ENCODE measurements at regions not wholly inside any gene's neighbourhood (a gene's known extent, or its start where the extent isn't known, plus 50 kb on each side); places are given as distances from the start of the nearest gene placed in this dataset.
"Not testable (repeated sequence)": the region's sequence is repeated elsewhere in the genome, so short reads cannot be mapped to it uniquely, and the experiment has no call there.

DNA sequence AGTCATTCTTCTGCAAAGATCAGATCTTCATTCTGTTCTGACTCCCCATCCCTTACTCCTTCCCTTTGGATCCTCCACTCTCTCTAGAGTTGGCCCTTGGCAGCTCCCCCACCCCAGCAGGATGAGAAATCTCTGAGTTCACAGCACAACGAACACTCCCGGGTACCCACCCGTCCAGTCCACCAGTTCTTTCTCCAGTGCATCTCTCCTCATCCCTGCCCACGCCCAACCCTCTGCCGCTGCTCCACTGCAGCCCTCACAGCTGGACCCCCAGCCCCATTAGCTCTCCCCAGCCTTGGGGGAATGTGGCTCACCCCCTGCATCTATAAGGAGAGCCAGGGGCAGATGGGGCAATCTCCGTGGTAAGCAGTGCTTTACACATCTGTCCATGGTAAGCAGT lies 125.7 kb downstream of the MATN1 start:
- no peak for ATAC-seq
- DNase-seq (ENCODE audit: low spot score) = no peak
- intact Hi-C loops (cut with DNase I) = no loop called here

GRCh38 chr1:30596891-30597290 lies 126.5 kb downstream of the MATN1 start:
- DNase-seq (ENCODE audit: low spot score) (no peak), ATAC-seq (no peak)
- intact Hi-C loops (cut with DNase I) = no loop called here

DNA sequence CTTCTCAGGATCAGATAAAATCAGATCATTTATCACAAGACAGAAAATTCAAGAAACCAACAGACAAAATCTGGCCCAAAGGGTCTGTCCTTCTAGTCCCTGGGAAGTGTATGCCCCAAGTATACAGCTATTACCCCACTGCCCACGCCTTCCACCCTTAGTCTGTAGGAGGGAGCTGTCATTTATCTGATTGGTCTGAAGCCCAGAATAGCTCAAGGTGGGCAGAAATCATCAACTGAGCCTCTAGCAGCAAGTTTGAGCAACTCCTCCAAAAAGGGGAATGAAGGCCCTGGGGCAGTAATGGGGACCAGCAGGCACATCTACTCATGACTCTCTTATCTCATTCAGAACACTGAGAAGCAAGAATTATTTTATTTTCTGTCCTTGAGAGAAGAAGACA lies 126.9 kb downstream of the MATN1 start:
- intact Hi-C loops (cut with DNase I) = no loop called here
- ATAC-seq = no peak
- no peak for DNase-seq (ENCODE audit: low spot score)

DNA sequence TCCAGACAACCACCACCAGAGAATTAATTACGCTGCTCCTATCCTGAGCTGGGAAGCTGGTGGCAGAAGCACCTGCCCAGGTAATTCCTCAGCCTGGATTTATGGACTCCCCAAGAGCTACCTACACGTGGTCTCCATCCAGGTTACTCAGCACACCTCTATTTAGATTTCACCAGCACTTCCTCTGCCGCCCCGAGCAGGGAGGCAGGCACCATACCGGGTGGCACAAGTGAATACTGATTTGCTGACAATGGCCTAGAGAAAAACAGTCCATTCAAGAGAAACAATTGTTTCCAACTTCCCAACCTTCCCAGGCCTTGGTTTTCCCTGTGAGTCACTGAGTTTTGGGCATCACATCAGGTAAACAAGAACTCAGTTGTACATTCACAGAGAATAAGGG lies 134.3 kb downstream of the MATN1 start:
- intact Hi-C loops (cut with DNase I) = no loop called here
- ATAC-seq (no peak), DNase-seq (ENCODE audit: low spot score) (no peak)

GRCh38 chr1:30588311-30589073 lies 134.9 kb downstream of the MATN1 start:
- intact Hi-C loops (cut with DNase I) = no loop called here
- ATAC-seq = no peak
- no peak for DNase-seq (ENCODE audit: low spot score)

- DNase-seq (ENCODE audit: low spot score) (no peak), ATAC-seq (no peak)
- intact Hi-C loops (cut with DNase I) = no loop called here
Measured at GRCh38 chr1:30586671-30587070, 136.7 kb downstream of the MATN1 start.

GRCh38 chr1:30579580-30579979 lies 143.8 kb downstream of the MATN1 start:
- DNase-seq (ENCODE audit: low spot score) = no peak
- ATAC-seq = no peak
- intact Hi-C loops (cut with DNase I) = no loop called here

GRCh38 chr1:30575066-30575465 lies 148.3 kb downstream of the MATN1 start:
- no peak for DNase-seq (ENCODE audit: low spot score)
- ATAC-seq = no peak
- intact Hi-C loops (cut with DNase I) = no loop called here

GRCh38 chr1:30572192-30572591 lies 151.2 kb downstream of the MATN1 start:
- intact Hi-C loops (cut with DNase I) = no loop called here
- no peak for ATAC-seq
- no peak for DNase-seq (ENCODE audit: low spot score)

DNA sequence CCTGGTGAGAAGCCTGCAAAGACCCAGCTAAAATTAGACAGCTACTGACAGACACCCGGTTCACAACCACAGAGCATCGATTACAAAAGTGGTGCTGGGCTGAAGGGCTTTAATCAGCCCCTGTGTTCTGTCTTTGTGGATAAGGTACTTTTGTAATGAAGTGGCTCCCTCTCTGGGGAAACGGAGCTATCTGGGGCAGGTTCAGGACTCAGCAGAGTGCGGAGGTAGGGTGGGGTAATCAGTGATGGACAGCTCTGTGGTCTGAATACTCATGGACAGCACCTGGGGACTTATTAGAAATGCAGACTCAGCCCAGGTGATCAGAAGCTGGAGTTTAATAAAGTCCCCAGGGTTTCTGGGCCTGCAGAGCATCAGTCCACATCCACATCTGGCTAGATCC lies 152.0 kb downstream of the MATN1 start:
- ATAC-seq = no peak
- intact Hi-C loops (cut with DNase I) = no loop called here
- DNase-seq (ENCODE audit: low spot score) = no peak

- intact Hi-C loops (cut with DNase I) = no loop called here
- DNase-seq (ENCODE audit: low spot score) = no peak
Measured at GRCh38 chr1:30569384-30569783, 154.0 kb downstream of the MATN1 start.

DNA sequence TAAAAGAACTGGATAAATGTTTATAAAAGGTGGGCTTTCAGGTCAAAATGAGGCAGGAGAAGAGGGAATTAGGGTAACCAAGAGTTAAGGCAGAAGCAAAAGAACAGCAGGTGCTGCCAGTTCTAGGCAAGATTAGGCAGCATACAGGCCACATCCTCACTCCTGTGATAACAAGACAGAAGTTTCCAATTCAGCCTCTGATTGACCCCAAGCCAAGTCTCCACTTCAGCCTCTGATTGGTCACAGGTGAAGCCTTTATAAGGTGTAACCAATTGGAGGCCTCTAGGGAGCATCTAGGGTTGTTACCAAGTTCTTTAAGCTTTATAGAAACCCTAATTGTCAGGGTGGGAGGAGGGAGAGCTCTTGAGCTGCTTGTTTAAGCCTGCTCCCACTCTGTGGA lies 160.8 kb downstream of the MATN1 start:
- ATAC-seq (no peak), DNase-seq (ENCODE audit: low spot score) (no peak)
- intact Hi-C loops (cut with DNase I) = no loop called here

More at GRCh38 chr1:30569384-30569783, 154.0 kb downstream of the MATN1 start:
- ATAC-seq = no peak

GRCh38 chr1:30551603-30552002 lies 171.8 kb downstream of the MATN1 start:
- DNase-seq (ENCODE audit: low spot score) (no peak), ATAC-seq (no peak)
- intact Hi-C loops (cut with DNase I) = no loop called here

DNA sequence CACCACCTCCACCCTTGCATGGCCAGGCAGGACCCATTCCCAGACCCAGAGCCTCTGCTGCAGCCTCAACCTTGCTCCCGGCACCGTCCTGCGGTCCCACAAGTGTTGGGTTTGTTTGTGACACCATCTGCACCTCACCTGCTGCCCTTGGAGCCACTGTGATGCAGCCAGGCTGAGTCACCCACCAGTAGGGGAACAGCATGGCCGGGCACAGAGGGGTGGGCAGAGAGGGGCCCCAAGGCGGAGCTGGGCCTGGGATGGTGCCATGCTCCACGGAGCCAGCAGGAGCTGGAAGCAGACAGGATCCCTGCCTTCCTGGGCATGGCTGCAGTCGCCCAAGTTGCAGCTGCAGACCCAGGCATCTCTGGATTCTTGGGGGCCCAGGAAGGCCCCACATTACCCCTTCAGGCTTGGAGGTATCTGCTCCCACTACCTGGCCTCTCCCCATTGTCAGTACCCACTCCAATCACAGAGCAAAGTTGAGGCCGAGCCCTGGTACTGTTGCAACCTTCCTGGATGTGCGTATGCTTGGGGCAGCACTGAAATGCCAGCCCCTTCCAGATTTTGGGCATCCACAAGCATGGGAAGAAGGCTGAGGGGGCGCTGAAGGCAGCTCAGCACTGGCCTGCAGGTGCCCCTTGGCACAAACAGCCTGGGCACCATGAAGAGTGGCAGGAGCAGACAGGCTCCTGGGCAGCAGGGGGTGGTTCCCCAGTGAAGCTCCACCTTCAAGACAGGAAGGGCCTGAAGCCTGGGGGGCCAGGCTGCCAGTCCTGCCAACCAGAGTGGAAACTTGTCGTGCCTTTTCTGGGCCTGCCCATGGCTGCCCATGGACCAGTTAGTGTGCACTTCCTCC lies 172.8 kb downstream of the MATN1 start:
- intact Hi-C loops (cut with DNase I) = no loop called here
- no peak for DNase-seq (ENCODE audit: low spot score)

GRCh38 chr1:30549872-30550271 lies 173.5 kb downstream of the MATN1 start:
- DNase-seq (ENCODE audit: low spot score); ATAC-seq; intact Hi-C loops (cut with DNase I): not testable (repeated sequence)

More for the DNA sequence above, 172.8 kb downstream of the MATN1 start:
- ATAC-seq = no peak

DNA sequence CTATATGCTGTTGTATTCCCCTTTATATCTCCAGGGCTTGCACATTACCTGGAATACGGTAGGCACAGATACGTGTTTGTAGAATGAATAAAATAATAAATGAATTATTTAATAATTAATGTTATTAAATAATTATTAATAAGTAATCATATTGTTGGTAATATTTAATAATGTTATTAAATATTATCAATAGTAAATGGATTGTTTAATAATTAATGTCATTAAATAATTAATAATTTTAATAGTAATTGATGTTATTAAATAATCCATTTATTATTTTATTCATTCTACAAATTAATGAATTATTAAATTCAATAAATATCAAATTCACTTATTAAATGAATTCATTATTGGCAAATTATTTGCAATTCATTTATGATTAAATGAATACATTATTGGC lies 175.1 kb downstream of the MATN1 start:
- no peak for ATAC-seq
- intact Hi-C loops (cut with DNase I) = no loop called here
- DNase-seq (ENCODE audit: low spot score) = no peak

DNA sequence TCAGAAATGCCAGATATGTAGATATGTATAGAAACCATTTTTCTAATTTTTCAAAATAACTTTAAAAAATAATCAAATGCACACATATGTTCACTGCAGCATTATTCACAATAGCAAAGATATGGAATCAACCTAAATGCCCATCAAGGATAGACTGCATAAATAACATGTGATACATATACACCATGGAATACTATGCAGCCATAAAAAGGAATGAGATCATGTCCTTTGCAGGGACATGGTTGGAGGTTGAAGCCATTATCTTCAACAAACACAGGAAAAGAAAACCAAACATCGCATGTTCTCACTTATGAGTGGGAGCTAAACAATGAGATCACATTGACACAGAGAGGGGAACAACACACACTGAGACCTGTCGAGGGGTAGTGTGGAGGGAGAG lies 176.1 kb downstream of the MATN1 start:
- DNase-seq (ENCODE audit: low spot score); intact Hi-C loops (cut with DNase I); ATAC-seq: not testable (repeated sequence)

DNA sequence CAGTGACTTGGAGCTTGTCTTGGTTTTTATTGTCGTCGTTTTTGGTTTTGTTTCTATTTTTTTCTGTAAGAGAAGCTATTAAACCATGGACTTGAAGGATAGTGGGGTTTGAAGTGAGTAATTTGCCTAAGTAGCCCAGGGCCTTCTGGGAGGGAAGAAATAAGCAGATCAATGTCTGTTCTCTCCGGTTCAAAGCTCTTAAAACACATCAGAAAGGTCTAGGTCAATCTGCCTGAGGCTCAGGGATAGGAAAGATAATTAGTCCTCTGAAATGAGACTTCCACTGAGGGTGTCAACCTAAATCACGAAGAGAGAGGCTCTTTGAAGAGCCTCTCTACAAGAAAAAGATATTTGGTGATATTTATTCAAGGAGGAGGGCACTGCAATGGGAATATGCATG lies 178.0 kb downstream of the MATN1 start:
- intact Hi-C loops (cut with DNase I) = no loop called here

DNA sequence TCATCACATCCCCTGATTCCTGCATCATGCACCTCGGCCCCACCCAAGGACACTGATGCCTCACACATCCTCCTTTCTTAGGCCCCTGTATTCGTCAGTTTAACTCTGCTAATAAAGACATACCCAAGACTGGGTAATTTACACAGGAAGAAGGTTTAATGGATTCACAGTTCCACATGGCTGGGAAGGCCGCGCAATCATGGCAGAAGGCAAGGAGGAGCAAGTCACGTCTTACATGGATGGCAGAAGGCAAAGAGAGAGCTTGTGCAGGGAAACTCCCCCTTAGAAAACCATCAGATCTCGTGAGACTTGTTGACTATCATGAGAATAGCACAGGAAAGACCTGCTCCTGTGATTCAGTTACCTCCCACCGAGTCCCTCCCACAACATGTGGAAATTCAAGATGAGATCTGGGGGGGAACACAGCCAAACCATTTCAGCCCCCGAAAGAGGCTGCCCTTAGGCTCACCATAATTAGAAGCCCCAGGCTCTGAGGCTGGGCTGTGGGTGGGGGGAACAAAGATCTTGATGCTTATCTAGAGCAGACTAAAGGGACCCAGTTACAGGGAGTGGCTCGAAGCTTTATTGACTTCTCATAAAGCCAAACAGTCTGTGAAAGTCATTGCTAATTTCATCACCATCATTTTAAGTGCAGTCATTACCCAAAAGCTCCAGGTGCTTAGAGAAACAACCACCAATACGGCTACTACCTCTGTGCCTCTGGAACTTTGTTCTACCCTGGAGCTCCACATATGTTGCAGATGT lies 181.5 kb downstream of the MATN1 start:
- ATAC-seq (no peak), DNase-seq (ENCODE audit: low spot score) (no peak)
- intact Hi-C loops (cut with DNase I) = no loop called here

More for the DNA sequence above, 178.0 kb downstream of the MATN1 start:
- no peak for ATAC-seq
- DNase-seq (ENCODE audit: low spot score) = no peak

Measured in sciatic nerve (tissue), 2 donors.